H54 (cell line): ENCODE measurements at regions not wholly inside any gene's neighbourhood (a gene's known extent, or its start where the extent isn't known, plus 50 kb on each side); places are given as distances from the start of the nearest gene placed in this dataset.

ENCODE experiments used
- DNase-seq: peaks from one replicate; pipeline ENCODE4 v3.0.0; 2011; ENCODE audit warnings: low spot score, mixed read lengths; ENCODE audit not compliant: insufficient read length
- FAIRE-seq: peaks from 3 replicates; lab custom pipeline; 2011; peaks lifted over from hg19 to GRCh38; lab: Jason Lieb, UNC
- POLR2A ChIP-seq: IDR thresholded peaks from 2 replicates; pipeline ENCODE4 v1.6.1; 2011; ENCODE audit warnings: low read depth, mild to moderate bottlenecking, low read length

- DNase-seq (no peak), FAIRE-seq (no peak)
- TF ChIP-seq POLR2A, result no peak
Observed at GRCh38 chr10:83801983-83802382, 337.3 kb upstream of the GHITM start.

- no peak for DNase-seq
- no peak for FAIRE-seq
Observed at GRCh38 chr10:83806717-83807116, 332.6 kb upstream of the GHITM start.

GRCh38 chr10:83809001-83809400, 330.3 kb upstream of the GHITM start:
- no peak for TF ChIP-seq POLR2A
- no peak for DNase-seq
- FAIRE-seq, result no peak

More at GRCh38 chr10:83806717-83807116, 332.6 kb upstream of the GHITM start:
- TF ChIP-seq POLR2A, result no peak

- FAIRE-seq (no peak), DNase-seq (no peak)
- TF ChIP-seq POLR2A, result no peak
Observed at GRCh38 chr10:83816942-83817341, 322.4 kb upstream of the GHITM start.

GRCh38 chr10:83817797-83818196, 321.5 kb upstream of the GHITM start:
- TF ChIP-seq POLR2A, result no peak
- DNase-seq (no peak), FAIRE-seq (no peak)

- no peak for TF ChIP-seq POLR2A
- FAIRE-seq (no peak), DNase-seq (no peak)
Observed at GRCh38 chr10:83819609-83820008, 319.7 kb upstream of the GHITM start.

- DNase-seq, result no peak
- FAIRE-seq, result no peak
- TF ChIP-seq POLR2A, result no peak
Observed at GRCh38 chr10:83820033-83820432, 319.3 kb upstream of the GHITM start.

GRCh38 chr10:83824099-83824498, 315.2 kb upstream of the GHITM start:
- no peak for TF ChIP-seq POLR2A
- FAIRE-seq, result no peak
- no peak for DNase-seq

- FAIRE-seq (no peak), DNase-seq (no peak)
- no peak for TF ChIP-seq POLR2A
Observed at GRCh38 chr10:83834096-83834495, 305.2 kb upstream of the GHITM start.

- TF ChIP-seq POLR2A, result no peak
- DNase-seq (no peak), FAIRE-seq (no peak)
Observed at GRCh38 chr10:83835945-83836745, 303.2 kb upstream of the GHITM start.

- DNase-seq (no peak), FAIRE-seq (no peak)
- TF ChIP-seq POLR2A, result no peak
Observed at GRCh38 chr10:83848677-83849076, 290.6 kb upstream of the GHITM start.

- no peak for DNase-seq
- no peak for FAIRE-seq
- TF ChIP-seq POLR2A, result no peak
Observed at GRCh38 chr10:83849150-83849549, 290.2 kb upstream of the GHITM start.

- DNase-seq (no peak), FAIRE-seq (no peak)
- TF ChIP-seq POLR2A, result no peak
Observed at GRCh38 chr10:83852146-83852545, 287.2 kb upstream of the GHITM start.

- FAIRE-seq (no peak), DNase-seq (no peak)
- no peak for TF ChIP-seq POLR2A
Observed at GRCh38 chr10:83862723-83863122, 276.6 kb upstream of the GHITM start.
